GM19239 (cell line): ENCODE measurements at regions not wholly inside any gene's neighbourhood (a gene's known extent, or its start where the extent isn't known, plus 50 kb on each side); places are given as distances from the start of the nearest gene placed in this dataset.
A peak's percentile ranks its signal among the peaks of the same experiment; 100 is the strongest.
"Not testable (repeated sequence)": the region's sequence is repeated elsewhere in the genome, so short reads cannot be mapped to it uniquely, and the experiment has no call there.

Source experiments
- DNase-seq: peaks from one replicate; pipeline ENCODE4 v3.0.0; 2011; ENCODE audit warnings: low spot score; ENCODE audit not compliant: insufficient read length
- FAIRE-seq: peaks from 2 replicates; lab custom pipeline; 2011; peaks lifted over from hg19 to GRCh38; lab: Jason Lieb, UNC

DNA sequence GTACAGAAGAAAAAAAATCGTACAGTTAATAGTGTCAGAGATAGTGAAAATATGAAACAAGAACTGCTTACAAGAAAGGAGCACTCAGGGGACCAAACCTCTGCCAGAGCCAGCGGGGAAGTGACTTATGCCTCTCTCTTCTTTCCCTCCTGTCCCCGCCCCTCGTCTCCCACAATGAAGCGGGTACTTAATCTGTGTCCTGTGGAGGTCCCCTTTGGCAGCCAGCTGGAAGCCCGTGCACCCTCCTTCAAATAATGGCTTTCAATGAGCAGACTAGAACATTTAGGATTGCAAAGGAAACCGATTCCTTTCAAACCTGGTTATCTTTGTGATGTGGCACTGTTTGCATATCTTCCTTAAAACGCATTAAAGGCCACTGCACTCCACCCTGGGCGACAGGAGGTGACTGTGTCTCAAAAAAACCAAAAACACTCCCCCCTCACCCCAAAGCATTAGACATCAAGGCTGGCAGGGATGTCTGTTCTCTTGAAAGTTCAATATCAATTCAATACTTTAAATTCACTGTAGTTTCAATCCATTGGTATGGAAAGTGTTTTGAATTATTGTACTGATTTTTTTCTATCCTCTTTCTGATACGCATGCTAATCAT lies 51.7 kb downstream of the PPIAL4C start:
- DNase-seq, FAIRE-seq: not testable (repeated sequence)

DNA sequence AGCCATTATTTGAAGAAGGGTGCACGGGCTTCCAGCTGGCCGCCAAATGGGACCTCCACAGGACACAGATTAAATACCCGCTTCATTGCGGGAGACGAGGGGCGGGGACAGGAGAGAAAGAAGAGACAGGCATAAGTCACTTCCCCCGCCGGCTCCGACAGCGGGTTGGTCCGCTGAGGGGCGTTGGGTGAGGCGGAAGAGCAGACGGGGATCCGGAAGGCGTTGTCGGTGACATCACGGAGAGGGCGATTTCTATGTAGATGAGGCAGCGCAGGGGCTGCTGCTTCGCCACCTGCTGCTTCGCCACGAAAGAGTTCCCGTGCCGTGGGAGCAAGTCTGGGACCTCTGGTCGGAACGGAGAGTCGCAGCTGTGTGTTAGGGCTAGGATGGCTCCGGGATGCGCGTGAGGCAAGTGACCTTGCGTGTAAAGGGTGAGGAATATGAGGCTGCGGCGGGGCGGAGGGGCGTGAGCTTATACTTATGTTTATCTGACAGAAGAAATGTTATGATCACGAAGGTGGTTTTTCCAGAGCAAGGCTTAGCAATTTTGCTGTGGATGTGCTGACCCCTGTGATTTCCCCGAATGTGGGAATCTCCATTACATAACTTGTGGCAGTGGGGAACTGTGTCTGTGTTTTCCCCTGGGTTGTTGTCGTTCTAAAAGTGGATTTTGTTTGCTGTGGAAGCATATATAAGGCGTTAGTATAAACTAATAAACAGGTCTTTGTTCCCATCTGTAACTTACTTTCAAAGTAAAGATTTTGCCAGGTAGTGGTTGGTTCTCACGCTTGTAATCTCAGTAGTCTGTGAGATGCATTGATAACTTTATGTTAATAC lies 52.9 kb downstream of the PPIAL4C start:
- not testable (repeated sequence) for FAIRE-seq
- peak; percentile 8 for DNase-seq

DNA sequence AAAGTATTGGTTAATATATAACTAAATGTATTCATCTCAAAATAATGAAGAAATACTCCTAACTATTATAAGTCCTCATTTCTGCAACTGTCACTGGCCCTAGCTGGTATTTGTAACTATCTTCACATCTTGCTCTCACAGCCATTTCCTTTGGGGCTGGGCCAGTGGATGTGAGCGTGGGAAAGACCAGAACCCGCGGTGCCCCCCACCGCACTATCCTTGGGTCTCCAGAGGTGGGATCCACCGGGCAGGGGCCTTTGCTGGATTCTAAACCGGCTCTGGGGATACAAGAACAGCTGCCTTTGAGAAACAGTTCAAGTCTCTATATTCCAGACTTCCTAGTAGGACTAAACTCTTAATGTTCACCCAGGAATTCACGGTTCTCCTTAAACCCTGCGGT lies 54.8 kb downstream of the PPIAL4C start:
- FAIRE-seq, DNase-seq: not testable (repeated sequence)

DNA sequence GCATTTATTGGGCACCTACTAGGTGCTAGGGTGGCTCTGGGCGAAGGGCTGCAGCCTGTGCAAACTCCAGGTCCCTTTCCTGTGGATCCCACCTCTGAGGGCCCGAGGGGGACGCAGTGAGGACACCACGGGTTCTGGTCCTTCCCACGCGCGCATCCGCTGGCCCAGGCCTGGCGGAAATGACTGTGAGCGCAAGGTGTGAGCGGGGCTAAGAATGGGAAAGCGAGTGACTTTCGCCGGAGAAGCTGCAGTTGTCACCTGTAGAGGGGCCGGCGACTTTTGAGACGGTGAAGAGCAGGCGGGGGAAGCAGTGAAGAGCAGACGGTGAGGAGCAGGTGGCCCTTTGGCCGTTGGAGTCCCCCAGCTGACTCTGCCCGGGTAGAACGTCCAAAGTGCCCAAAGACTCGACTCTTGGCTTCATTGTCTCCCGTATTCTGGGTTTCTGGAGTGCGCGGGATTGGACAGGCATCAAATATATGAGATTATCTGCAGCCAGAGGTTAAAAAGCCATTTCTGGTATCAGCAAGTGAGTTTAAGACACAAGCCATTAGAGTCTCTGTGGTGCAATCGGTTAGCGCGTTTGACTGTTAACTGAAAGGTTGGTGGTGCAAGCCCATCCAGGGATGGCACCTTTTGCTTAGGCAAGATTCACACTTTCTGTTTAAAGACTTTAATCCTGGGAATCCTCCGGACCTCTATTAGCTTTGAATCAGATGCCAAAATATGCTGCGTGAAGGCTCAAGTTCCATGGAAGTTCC lies 55.4 kb downstream of the PPIAL4C start:
- not testable (repeated sequence) for FAIRE-seq, DNase-seq

DNA sequence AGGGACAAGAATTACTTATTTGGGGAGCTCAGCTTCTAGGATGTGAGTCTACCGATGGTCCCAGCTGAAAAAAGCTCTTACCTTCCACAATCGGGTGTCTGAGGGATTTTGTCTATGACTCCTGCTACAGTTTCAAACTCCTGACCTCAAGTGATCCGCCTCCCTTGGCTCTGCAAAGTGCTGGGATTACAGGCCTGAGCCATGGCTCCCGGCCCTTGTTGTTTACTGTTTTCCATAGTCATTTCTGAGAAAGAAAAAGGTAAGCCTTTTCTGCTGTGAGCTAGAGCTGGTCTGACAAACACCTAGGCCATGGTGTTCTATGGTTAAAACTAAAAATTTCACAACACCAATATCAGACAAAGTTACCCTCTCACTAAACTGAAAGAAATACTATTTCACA lies 57.5 kb downstream of the PPIAL4C start:
- not testable (repeated sequence) for FAIRE-seq, DNase-seq

DNA sequence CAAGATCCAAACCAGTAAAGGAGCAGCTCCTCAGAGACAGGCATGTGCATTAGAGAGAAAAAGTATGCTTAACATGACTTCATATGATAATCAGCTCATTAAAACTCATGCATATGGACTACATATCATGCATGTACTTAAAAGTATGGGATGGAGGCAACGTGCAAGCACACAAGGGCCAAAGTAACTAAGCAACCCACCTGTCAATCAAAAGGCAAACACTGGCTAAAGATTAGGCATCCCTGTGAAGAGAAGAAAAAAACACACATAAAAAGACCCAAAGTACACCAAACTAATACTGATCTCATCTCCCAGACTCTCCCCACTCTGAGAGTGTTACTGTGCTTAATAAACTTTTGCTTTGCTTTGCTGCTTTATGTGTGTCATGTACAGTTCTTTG lies 61.2 kb downstream of the PPIAL4C start:
- not testable (repeated sequence) for FAIRE-seq, DNase-seq

DNA sequence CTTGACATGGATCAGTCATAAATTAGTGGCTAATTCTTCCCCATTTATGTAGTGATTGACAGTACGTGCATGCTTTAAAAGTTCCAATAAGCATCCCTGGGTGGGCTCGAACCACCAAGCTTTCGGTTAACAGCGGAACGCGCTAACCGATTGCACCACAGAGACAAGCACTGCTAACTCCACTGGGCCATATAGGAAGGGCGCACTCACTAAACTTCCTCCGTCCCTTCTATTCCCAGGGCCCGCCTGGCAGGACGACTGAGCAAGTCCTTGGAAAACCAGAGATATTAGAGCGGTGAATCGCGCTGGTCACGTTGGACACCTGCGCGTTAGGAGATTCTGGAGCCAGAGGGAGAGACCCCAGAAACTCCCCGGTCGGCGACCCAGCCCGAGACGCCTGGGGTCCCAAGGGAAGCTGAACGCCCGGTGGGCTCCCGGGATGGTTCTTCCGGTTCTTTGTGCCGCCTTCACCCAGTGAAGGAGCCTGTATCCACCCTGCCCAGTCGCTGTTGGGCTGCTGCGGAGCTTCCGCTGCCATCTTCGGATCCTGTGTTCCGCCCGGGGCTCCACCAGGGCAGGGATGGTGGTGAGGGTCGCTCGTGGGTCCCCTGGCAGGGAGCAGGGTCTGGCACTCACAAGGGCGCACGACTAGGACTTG lies 62.8 kb downstream of the PPIAL4C start:
- not testable (repeated sequence) for FAIRE-seq, DNase-seq

DNA sequence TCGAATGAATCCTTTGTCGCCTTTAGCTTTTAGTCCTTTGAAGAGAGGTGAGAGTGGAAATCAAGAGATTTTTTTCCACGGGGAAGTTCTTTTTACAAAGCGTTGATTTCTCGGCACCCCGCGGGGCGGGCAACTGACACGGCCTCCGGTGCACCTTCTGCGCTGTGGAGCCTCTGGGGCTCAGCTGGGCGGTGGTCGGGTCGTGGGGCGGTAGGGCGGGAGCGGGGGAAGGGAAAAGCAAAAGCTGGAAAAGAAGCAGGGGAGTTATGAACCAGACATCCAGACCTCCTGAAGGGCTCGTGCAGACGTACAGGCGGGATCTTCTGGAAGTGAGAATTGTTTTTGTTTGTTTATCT lies 63.3 kb downstream of the PPIAL4C start:
- FAIRE-seq, DNase-seq: not testable (repeated sequence)

DNA sequence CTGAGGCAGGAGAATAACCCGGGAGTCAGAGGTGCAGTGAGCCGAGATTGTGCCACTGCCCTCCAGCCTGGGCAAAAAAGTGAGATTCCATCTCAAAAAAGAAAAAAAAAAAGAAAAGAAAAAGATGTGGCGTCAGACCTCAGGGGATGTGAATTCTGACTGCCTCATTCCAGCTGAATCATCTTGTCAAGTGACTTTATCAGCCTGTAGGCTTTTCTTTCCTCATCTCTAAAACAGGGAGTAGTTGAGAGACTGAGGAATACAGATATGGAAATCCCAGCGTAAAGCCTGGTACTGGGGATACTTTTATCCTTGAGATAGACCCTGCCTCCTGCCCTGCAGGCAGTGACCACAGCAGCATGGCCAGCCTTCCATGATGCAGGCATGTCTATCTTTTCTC lies 74.1 kb downstream of the PPIAL4C start:
- DNase-seq, FAIRE-seq: not testable (repeated sequence)

DNA sequence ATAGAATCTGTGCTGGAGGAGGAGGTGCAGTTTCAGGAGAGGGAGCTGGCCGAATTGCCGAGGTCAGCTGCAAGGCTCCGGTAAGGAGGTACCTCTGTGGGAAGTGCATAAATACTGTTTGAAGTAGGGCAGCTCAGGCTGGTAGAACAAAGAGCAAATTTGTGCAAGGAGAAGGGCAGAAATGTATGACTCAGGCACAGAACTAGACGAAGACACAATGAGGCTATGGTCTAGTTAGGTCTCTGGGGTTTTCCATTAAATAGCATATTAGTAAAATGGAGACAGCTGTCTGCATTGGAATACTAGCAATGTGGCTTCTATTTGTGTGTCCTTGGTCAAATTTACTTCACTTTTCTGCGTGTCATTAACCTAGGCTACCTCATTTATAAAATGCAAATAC lies 74.5 kb downstream of the PPIAL4C start:
- not testable (repeated sequence) for DNase-seq, FAIRE-seq

DNA sequence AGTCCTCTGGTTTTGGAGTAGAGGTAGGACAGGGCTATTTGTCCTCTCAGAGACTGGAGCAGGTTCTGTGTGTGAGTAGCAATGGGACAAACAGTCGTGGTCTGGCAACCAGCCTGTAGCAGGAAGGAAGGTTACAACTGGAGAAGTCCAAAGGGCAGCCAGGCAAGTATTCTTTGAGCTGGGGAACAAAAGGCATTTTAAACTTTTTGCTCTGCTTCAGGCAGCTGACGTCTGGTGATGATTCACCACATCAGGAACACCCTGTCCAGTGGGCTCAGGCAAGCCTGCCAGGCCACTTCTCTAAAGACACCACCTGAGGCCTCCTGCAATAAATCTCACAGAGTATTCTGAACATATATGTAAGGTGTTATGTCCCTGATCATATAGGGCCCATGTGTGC lies 81.0 kb downstream of the PPIAL4C start:
- not testable (repeated sequence) for DNase-seq, FAIRE-seq

DNA sequence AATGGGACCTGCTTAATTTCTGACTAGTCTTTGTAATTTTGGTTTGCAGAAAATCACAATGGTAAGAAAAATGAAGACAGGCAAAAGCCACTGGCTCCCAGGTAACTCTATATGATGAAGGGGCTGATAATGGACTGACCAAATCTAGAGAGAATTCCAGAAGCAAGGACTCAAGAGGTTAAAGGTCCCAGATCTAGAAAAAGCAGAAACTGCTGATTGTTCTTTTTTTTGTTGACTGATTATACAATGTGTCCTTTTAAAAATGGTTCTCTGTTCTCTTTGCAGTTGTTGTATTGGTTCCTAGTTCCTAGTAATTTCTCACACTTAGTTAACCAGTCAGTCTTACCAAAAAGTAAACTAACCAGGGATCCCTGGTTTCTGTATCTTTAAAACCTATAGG lies 81.4 kb downstream of the PPIAL4C start:
- FAIRE-seq, DNase-seq: not testable (repeated sequence)

DNA sequence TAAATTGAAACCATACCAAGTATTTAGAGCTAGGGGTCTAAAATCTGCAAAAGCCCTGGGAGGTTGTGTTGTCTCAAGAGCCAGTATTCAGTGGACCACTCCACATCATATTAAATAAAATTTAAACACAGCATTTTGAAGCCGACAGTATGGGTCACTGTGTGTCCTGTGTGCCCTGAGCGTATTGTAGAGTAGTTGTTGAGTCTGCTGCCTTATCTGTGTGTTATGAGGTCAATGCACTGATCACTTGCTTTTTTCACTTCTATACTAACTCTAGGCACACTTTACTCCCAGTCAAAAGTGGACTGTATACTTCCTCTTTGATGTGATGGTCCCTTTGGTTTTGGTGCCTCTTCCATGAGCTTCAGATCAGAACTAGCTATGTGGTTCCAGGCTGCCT lies 81.9 kb downstream of the PPIAL4C start:
- DNase-seq, FAIRE-seq: not testable (repeated sequence)

DNA sequence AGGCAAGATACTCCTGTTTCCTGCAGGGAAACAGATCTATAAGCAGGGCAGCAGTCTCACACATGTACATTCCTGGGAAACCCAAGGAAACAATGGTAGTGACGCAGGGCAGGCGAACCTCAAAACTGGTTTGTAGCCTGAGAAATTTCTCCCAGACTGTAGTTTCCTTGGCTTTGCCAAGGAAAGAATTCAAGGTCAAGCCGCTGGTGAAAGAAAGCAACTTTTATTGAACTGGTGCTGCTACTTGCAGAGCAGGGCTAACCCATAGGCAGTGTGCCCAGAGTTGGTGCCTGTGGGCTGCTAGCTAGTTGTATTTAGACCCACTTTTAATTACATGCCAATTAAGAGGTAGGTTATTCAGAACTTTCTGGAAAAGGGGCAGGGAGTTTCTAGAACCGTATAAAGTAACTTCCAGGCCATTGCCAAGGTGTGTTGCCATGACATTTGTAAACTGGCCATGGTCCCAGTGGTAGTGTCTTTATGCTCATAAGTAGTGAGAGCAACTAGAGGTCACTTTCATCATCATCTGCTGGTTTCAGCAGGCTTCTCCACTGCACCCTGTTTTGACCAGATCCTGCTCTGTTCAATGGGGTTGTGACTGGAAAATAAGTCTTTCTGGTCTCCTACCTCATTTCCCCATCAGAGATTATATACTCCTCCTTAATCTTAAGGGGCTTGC lies 89.7 kb downstream of the PPIAL4C start:
- not testable (repeated sequence) for FAIRE-seq, DNase-seq

DNA sequence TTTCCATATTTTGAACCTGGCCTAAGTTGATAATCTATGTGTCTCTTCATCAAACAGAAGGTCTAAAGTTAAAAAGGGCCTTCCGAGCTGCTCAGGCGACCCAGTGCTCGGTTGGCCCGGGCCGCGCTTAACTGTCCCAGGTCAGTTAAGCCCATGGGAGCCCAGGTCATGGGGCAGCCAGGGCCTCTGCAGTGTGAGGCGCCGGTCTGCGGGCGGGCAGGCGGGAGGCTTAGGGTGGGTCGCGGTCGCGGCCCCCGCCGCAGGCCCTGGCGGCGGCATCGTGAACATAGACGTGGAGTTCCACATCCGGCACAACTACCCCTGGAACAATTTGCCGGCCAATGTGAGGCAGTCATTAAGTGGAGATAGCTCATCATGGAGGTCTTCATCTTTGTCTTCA lies 91.3 kb downstream of the PPIAL4C start:
- FAIRE-seq, DNase-seq: not testable (repeated sequence)

DNA sequence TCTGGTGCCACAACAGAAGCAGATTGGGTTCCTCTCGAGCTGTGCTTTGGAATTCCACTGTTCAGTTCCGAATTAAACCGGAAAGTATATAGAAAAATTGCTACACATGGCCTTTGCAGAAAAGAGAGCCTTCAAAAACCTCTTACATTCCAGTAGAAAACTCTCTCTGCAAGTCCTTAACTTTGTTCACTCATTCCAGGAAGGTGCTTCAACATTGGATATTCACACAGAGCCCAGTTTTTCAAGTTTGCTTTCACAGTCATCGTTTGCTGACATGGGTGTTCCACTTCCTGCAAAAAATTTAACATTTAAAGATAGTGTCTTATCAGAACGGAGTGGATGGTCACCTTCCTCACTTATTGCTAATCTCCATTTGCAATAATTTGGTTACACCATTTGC lies 93.7 kb downstream of the PPIAL4C start:
- DNase-seq, FAIRE-seq: not testable (repeated sequence)

DNA sequence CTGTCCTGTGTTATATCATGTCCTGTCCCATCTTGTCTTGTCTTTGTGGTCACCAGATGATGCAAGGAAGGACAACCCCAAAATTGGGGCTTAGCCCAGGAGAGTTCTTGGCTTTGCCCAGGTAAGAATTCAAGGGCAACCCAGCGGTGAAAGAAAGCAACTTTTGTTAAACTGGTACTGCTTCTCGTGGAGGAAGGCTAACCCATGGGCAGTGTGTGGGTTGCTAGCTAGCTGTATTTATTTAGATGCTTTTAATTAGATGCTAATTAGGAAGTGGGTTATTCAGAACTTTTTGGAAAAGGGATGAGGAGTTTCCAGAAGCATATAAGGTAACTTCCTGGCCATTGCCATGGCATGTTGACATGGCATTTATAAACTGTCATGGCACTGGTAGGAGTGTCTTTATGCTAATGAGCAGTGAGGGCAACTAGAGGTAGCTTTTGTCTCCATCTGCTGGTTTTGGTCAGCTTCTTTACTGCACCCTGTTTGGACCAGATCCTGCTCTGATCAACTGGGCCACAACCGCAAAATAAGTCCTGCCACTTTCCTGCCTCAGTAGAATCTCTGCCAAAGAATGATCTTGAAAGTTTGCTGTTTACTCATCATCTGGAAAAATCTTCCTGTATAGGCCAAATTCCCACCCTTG lies 95.8 kb upstream of the FCGR1A start:
- not testable (repeated sequence) for DNase-seq
- peak; percentile 47 for FAIRE-seq

DNA sequence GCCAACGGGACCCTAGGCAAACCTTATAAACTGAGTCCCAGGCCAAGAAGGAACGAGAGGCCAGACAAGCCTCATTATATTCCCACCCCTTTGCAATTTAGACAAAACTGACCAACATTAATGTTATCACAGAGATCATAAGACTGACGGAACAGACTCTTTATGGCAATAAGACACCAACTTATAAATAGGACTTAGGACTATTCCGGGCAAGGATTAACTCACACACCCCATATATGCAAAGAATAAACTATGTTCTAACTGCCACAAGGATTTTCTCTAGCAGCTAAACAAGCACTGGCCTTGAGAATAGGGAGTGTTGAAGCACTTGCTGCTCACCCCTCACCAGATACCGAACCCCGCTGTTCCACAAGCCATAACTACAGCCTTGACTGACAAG lies 91.1 kb upstream of the FCGR1A start:
- FAIRE-seq, DNase-seq: not testable (repeated sequence)
